ENCODE measurements at regions not wholly inside any gene's neighbourhood (a gene's known extent, or its start where the extent isn't known, plus 50 kb on each side); places are given as distances from the start of the nearest gene placed in this dataset.

GRCh38 chr3:157856078-157856939 is 249.9 kb downstream of the SHOX2 start:
- TF ChIP-seq CTCF (IDR thresholded peaks at IDR 0.05; ENCODE audit: low read depth, low read length, poor library complexity, severe bottlenecking) (no peak), EZH2phosphoT487 (IDR thresholded peaks at IDR 0.05; ENCODE audit: borderline replicate concordance, low read length) (no peak)
